Mesenchymal stem cell (in vitro differentiated cells and primary cell): ENCODE measurements at regions not wholly inside any gene's neighbourhood (a gene's known extent, or its start where the extent isn't known, plus 50 kb on each side); places are given as distances from the start of the nearest gene placed in this dataset.

ENCODE experiments used
- DNase-seq: peaks from one replicate; pipeline ENCODE4 v3.0.0-alpha.2; 2013
- H2AFZ ChIP-seq: one replicate; pipeline ENCODE4 v1.6.1; 2013; ENCODE audit warnings: low read depth, mild to moderate bottlenecking, control low read depth, inconsistent platforms, low read length, moderate library complexity
- H2AK5ac ChIP-seq: 2 replicates; pipeline ENCODE4 v1.6.1; 2013; ENCODE audit warnings: low read length, moderate library complexity, mild to moderate bottlenecking, inconsistent platforms; ENCODE audit not compliant: severe bottlenecking
- H2BK120ac ChIP-seq: one replicate; pipeline ENCODE4 v1.6.1; 2013; ENCODE audit warnings: low read depth, mild to moderate bottlenecking, inconsistent platforms, low read length, moderate library complexity
- H2BK12ac ChIP-seq, 2 experiments: one replicate each; pipeline ENCODE4 v1.6.1; 2013; ENCODE audit warnings: inconsistent platforms in 2 of 2, low read length in 2 of 2, mild to moderate bottlenecking in 2 of 2, moderate library complexity in 2 of 2, control low read depth in 1 of 2
- H2BK15ac ChIP-seq: one replicate; pipeline ENCODE4 v1.6.1; 2013; ENCODE audit warnings: mild to moderate bottlenecking, low read depth, inconsistent platforms; ENCODE audit not compliant: poor library complexity, severe bottlenecking
- H2BK5ac ChIP-seq: 2 replicates; pipeline ENCODE4 v1.6.1; 2013; ENCODE audit warnings: low read depth, mild to moderate bottlenecking, low read length, control low read depth, inconsistent platforms; ENCODE audit not compliant: poor library complexity, severe bottlenecking
- H3K14ac ChIP-seq, 2 experiments: one replicate each; pipeline ENCODE4 v1.6.1; 2013; ENCODE audit warnings: inconsistent platforms in 2 of 2, low read length in 2 of 2, control low read depth in 1 of 2, mild to moderate bottlenecking in 1 of 2, moderate library complexity in 1 of 2
- H3K18ac ChIP-seq, 2 experiments: one replicate each; pipeline ENCODE4 v1.6.1; 2013; ENCODE audit warnings: inconsistent platforms in 2 of 2, low read length in 2 of 2, control low read depth in 1 of 2, low read depth in 1 of 2, mild to moderate bottlenecking in 1 of 2
- H3K23ac ChIP-seq, 2 experiments: one replicate each; pipeline ENCODE4 v1.6.1; 2013; ENCODE audit warnings: inconsistent platforms in 2 of 2, low read length in 2 of 2, mild to moderate bottlenecking in 2 of 2, moderate library complexity in 2 of 2, control low read depth in 1 of 2
- H3K27ac ChIP-seq: 2 replicates; pipeline ENCODE4 v1.5.1; 2013; ENCODE audit warnings: mild to moderate bottlenecking, moderate library complexity, low read length, control low read depth, inconsistent platforms; ENCODE audit not compliant: poor library complexity, severe bottlenecking
- H3K27me3 ChIP-seq, 2 experiments: 2 replicates each; pipeline versions ENCODE4 v1.6.1 to v1.7.0; 2013; ENCODE audit warnings: low read length in 2 of 2, mild to moderate bottlenecking in 2 of 2, moderate library complexity in 2 of 2, control low read depth in 1 of 2, inconsistent platforms in 1 of 2; ENCODE audit not compliant: control insufficient read depth in 1 of 2, insufficient read depth in 1 of 2
- H3K36me3 ChIP-seq, 2 experiments: 2 replicates each; pipeline versions ENCODE4 v1.6.1 to v1.7.0; 2013; ENCODE audit warnings: low read length in 2 of 2, control low read depth in 1 of 2, inconsistent platforms in 1 of 2, low read depth in 1 of 2, mild to moderate bottlenecking in 1 of 2; ENCODE audit not compliant: insufficient read depth in 2 of 2, control insufficient read depth in 1 of 2
- H3K4ac ChIP-seq, 2 experiments: one replicate each; pipeline ENCODE4 v1.6.1; 2013; ENCODE audit warnings: inconsistent platforms in 2 of 2, low read length in 2 of 2, mild to moderate bottlenecking in 2 of 2, moderate library complexity in 2 of 2, control low read depth in 1 of 2, low read depth in 1 of 2
- H3K4me1 ChIP-seq: 2 replicates; pipeline ENCODE4 v1.6.1; 2013; ENCODE audit warnings: low read depth, low read length, control low read depth; ENCODE audit not compliant: control insufficient read depth, insufficient read depth
- H3K4me2 ChIP-seq: 2 replicates; pipeline ENCODE4 v1.6.1; 2013; ENCODE audit warnings: low read length, mild to moderate bottlenecking, inconsistent platforms; ENCODE audit not compliant: poor library complexity, severe bottlenecking
- H3K4me3 ChIP-seq, 2 experiments: 2 replicates each; pipeline versions ENCODE4 v1.5.1 to v1.7.0; 2013; ENCODE audit warnings: low read length in 2 of 2, mild to moderate bottlenecking in 2 of 2, control low read depth in 1 of 2, low read depth in 1 of 2; ENCODE audit not compliant: insufficient read depth in 1 of 2
- H3K79me1 ChIP-seq: replicated peaks from 2 replicates; pipeline ENCODE4 v1.6.1; 2013; ENCODE audit warnings: mild to moderate bottlenecking, control low read depth, low read length, inconsistent platforms; ENCODE audit not compliant: poor library complexity, severe bottlenecking
- H3K9ac ChIP-seq: 2 replicates; pipeline ENCODE4 v1.7.0; 2013; ENCODE audit warnings: mild to moderate bottlenecking, low read length, moderate library complexity
- H3K9me3 ChIP-seq: 2 replicates; pipeline ENCODE4 v1.7.0; 2013; ENCODE audit warnings: mild to moderate bottlenecking, low read length; ENCODE audit not compliant: control insufficient read depth
- H4K8ac ChIP-seq: one replicate; pipeline ENCODE4 v1.6.1; 2013; ENCODE audit warnings: inconsistent platforms, mild to moderate bottlenecking, low read length, moderate library complexity
- H4K91ac ChIP-seq: one replicate; pipeline ENCODE4 v1.6.1; 2013; ENCODE audit warnings: mild to moderate bottlenecking, low read length, inconsistent platforms
- WGBS: methylation state at CpG from one replicate; pipeline ENCODE4 v1.1.7; 2013; ENCODE audit warnings: mixed read lengths; 5-methylcytosine and 5-hydroxymethylcytosine counted together

DNA sequence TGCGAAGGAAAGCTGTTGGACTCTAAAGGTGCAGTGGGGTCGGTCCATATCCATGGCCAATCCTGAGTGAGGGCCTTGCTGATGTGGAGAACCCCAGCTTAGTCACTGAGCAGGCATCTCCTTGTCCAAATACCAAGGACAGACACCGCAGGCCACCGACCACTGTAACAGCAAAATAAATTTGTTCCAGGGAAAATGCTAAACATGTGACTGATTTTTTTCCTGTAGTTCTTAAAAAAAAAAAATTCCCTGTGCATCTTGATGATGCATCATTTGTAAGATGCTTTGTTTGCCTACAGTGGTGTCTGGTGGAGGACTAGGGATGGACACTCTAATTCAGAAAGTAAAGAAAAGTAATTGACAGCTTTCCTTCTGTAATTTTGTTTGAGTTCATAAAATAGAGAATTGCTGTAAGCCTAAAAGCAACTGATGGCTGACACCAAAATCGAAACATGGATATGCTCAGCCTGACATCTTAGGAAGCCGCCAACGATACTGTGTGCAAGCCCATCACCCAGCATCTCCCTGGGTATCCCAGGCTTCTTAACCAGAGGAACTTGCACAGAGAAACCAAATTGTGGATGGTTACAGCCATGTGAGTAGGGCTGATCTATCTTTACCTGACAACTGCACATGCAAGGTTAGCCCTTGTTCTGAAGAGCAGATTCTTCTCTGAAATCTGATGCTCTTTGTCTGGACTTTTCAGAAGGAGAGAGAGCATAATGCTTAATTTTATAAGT, 188.6 kb downstream of the ARL4C start:
- H3K4me3 ChIP-seq: no peak overlapping the region
- no peak overlapping the region for H4K91ac ChIP-seq
- no peak overlapping the region for H3K23ac ChIP-seq
- H2AFZ ChIP-seq: no peak overlapping the region
- 99% methylated on average over 5 of the region's 7 CpGs for WGBS
- no peaks in the 10 kb centered on the region for H3K9me3 ChIP-seq
- no peak overlapping the region for H3K9ac ChIP-seq
- H2AK5ac ChIP-seq: peak overlapping the region; percentile 72
- no peak overlapping the region for H3K18ac ChIP-seq
- no peaks in the 10 kb centered on the region for H3K79me1 ChIP-seq
- no peak overlapping the region for H4K8ac ChIP-seq
- H2BK120ac ChIP-seq: no peak overlapping the region
- H3K36me3 ChIP-seq: no peaks in the 10 kb centered on the region
- no peak overlapping the region for H3K4me2 ChIP-seq
- no peak for DNase-seq
- no peaks in the 10 kb centered on the region for H3K27me3 ChIP-seq
- H3K4ac ChIP-seq: no peak overlapping the region
- H2BK15ac ChIP-seq: no peak overlapping the region
- peaks cover 14% of the 10 kb centered on the region for H3K4me1 ChIP-seq
- peak overlapping the region; percentile 80 for H2BK5ac ChIP-seq
- H2BK12ac ChIP-seq: no peak overlapping the region
- no peak overlapping the region for H3K14ac ChIP-seq
- H3K27ac ChIP-seq: peak overlapping the region; percentile 87

DNA sequence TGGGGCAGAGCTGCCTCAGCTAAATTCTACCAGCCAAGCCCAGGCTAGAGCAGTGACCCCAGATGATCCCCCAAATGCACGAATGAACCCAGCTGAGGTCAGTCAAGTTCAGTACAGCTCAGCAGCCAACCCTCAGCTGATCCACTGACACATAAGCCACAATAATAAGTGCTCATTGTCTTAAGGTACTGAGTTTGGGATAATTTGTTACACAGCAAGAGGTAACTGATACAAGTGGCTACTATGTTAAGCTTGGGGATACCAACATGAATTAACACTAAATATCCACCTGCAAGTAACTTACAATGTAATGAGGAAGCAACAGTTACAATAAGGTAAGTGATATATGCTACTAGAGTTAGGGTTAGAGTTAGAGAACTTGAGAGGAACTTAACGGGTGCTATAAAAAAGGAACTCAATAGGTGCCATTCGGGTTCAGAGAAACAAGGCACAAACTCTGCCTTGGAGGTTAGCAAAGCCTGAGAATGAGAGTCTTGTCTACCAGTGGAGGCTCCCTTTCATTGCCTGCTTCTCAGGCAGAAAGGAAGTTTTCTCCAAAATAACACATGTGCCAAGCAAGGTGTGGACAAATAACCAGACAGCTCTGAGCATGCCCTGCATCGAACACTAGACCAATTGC, 189.4 kb downstream of the ARL4C start:
- Histone ChIP-seq H3K4me1 (peaks cover 16% of the 10 kb centered on the region), H3K18ac (no peak overlapping the region), H3K4me3 (no peak overlapping the region), H3K36me3 (no peaks in the 10 kb centered on the region), H3K14ac (no peak overlapping the region), H3K9ac (no peak overlapping the region), H3K27me3 (no peaks in the 10 kb centered on the region), H4K8ac (no peak overlapping the region), H2BK12ac (no peak overlapping the region), H2BK120ac (no peak overlapping the region), H2AK5ac (peak overlapping the region; percentile 72), H3K4ac (no peak overlapping the region), H3K23ac (no peak overlapping the region), H2BK5ac (peak overlapping the region; percentile 26), H3K9me3 (no peaks in the 10 kb centered on the region), H2AFZ (no peak overlapping the region), H3K4me2 (no peak overlapping the region), H2BK15ac (no peak overlapping the region), H3K79me1 (no peaks in the 10 kb centered on the region), H3K27ac (peak overlapping the region; percentile 87), H4K91ac (no peak overlapping the region)
- WGBS: 95% methylated on average over 4 of the region's 4 CpGs
- DNase-seq: no peak

DNA sequence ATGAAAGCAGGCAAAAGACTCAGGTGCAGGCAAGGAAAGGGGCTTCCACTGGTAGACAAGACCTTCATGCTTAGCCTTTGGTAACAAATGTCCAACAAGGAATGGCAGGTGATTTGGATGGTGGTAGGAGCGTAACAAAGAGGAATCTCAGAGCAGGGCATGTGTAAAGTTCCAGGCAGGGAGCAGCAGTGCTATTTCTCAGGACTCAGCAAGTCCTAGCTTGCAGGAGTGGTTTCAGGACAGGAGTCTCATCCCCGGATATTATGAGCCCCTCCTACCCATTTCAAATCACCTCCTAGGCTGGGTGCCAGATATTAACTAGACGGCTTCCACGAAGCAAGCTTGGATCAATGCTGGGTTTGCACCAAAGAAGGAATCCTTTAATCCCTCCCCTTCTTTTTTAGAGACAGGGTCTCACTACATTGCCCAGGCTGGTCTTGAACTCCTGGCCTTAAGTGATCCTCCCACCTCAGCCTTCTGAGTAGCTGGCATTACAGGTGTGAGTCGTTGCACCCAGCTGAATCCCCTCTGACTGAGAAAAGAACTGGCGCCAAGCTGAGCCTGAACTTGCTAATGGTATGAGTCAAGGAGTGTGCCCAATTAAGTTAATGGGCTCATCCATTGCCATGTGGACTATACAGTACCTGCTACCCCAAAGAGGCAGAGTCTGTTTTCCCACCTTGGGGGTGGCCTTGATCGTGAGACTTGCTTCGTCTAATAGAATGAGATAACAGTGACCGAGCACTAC, 190.3 kb downstream of the ARL4C start:
- no peak overlapping the region for H2BK12ac ChIP-seq
- no peaks in the 10 kb centered on the region for H3K27me3 ChIP-seq
- peaks cover 20% of the 10 kb centered on the region for H3K4me1 ChIP-seq
- H3K23ac ChIP-seq: no peak overlapping the region
- H2BK15ac ChIP-seq: no peak overlapping the region
- no peaks in the 10 kb centered on the region for H3K9me3 ChIP-seq
- no peak overlapping the region for H3K4ac ChIP-seq
- no peaks in the 10 kb centered on the region for H3K79me1 ChIP-seq
- H3K4me3 ChIP-seq: no peak overlapping the region
- no peak overlapping the region for H2BK120ac ChIP-seq
- no peak overlapping the region for H3K9ac ChIP-seq
- H4K91ac ChIP-seq: no peak overlapping the region
- peak overlapping the region; percentile 52 for H3K27ac ChIP-seq
- no peak overlapping the region for H4K8ac ChIP-seq
- H3K4me2 ChIP-seq: no peak overlapping the region
- H2AFZ ChIP-seq: no peak overlapping the region
- peak overlapping the region; percentile 41 for H2AK5ac ChIP-seq
- 91% methylated on average over 9 of the region's 9 CpGs for WGBS
- no peak overlapping the region for H3K18ac ChIP-seq
- H2BK5ac ChIP-seq: no peak overlapping the region
- no peak overlapping the region for H3K14ac ChIP-seq
- H3K36me3 ChIP-seq: no peaks in the 10 kb centered on the region
- DNase-seq: no peak

DNA sequence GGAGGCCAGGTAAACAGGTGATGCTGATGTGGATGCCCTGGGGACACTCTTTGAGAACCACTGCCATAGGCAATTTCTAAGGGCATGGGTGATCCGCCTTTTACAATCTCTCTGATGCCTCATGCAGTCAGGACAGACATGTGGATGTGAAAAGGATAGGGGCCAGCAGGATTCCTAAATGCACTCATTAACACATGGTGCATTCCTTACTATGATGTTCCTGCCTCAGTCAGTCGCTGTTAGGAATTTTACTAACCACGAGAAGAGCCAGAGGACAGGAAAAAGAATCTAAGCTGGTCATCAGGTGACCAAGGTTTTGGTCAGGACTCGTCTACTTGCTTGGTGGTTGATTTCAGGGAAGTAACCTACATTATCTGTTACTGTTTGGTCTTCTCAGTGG, 191.0 kb downstream of the ARL4C start:
- Histone ChIP-seq H2AFZ (no peak overlapping the region), H3K4me1 (peaks cover 23% of the 10 kb centered on the region), H2BK5ac (no peak overlapping the region), H4K8ac (no peak overlapping the region), H3K4ac (no peak overlapping the region), H2BK12ac (no peak overlapping the region), H3K79me1 (no peaks in the 10 kb centered on the region), H3K9me3 (no peaks in the 10 kb centered on the region), H2BK15ac (no peak overlapping the region), H3K18ac (no peak overlapping the region), H2BK120ac (no peak overlapping the region), H4K91ac (no peak overlapping the region), H3K9ac (no peak overlapping the region), H3K27ac (peak overlapping the region; percentile 52), H3K36me3 (no peaks in the 10 kb centered on the region), H3K27me3 (no peaks in the 10 kb centered on the region), H2AK5ac (peak overlapping the region; percentile 87), H3K4me2 (no peak overlapping the region), H3K4me3 (no peak overlapping the region), H3K14ac (no peak overlapping the region), H3K23ac (no peak overlapping the region)
- peak; percentile 22 for DNase-seq
- WGBS: 66% methylated on average over 4 of the region's 4 CpGs
